ENCODE measurements at regions not wholly inside any gene's neighbourhood (a gene's known extent, or its start where the extent isn't known, plus 50 kb on each side); places are given as distances from the start of the nearest gene placed in this dataset.

- H2AK5ac ChIP-seq (ENCODE audit: insufficient read length, low read length) = no peak overlapping the region
- no peak overlapping the region for H3K14ac ChIP-seq (ENCODE audit: insufficient read depth, low read length)
- no peak overlapping the region for H2AFZ ChIP-seq (ENCODE audit: low read length)
- no peaks in the 10 kb centered on the region for H3K9me3 ChIP-seq (ENCODE audit: control insufficient read depth, low read depth, low read length)
- H4K91ac ChIP-seq (ENCODE audit: insufficient read length, low read depth, low read length) = no peak overlapping the region
- Mint-ChIP-seq H3K27ac (peak overlapping the region in 2 of 3 experiments; percentile 92 to 95; a peak in 6 of 7 replicates), H3K27me3 (ENCODE audit: low read depth) (peaks cover 42% of the 10 kb centered on the region), H3K36me3 (ENCODE audit: insufficient read depth in 1 of 3, low read depth in 3 of 3) (peaks cover 9 to 29% (median 19%) of the 10 kb centered on the region in 3 experiments; a peak in 6 of 7 replicates), H3K9me3 (peaks cover 21 to 32% of the 10 kb centered on the region in 2 experiments), H3K4me1 (peaks cover 0 to 7% of the 10 kb centered on the region in 2 experiments; a peak in 2 of 4 replicates), H3K4me3 (peak overlapping the region; percentile 71 to 74)
- no peaks in the 10 kb centered on the region for H3K79me1 ChIP-seq (ENCODE audit: insufficient read depth, low read depth, low read length, poor library complexity, severe bottlenecking)
- no peak overlapping the region for H2BK120ac ChIP-seq (ENCODE audit: low read depth, low read length, poor library complexity, severe bottlenecking)
- H3K4me1 ChIP-seq (ENCODE audit: insufficient read depth, low read length) = peaks cover 3% of the 10 kb centered on the region; the same call in 1 of the 2 replicates
- H4K8ac ChIP-seq (replicated peaks; ENCODE audit: insufficient read length, low read depth, low read length) = no peak overlapping the region
- WGBS (ENCODE audit: extremely low coverage, insufficient read length, low lambda C conversion rate) = no CpG with 5 or more reads among the region's 6 CpGs
- H2BK20ac ChIP-seq (ENCODE audit: low read depth, low read length, poor library complexity, severe bottlenecking) = no peak overlapping the region
- no peaks in the 10 kb centered on the region for H3K27me3 ChIP-seq (ENCODE audit: insufficient read depth, low read length)
- no peak overlapping the region for H3K9ac ChIP-seq (ENCODE audit: extremely low read depth, insufficient read length, low read length)
- no peak overlapping the region for H3K4ac ChIP-seq (ENCODE audit: low read depth, low read length)
- no peak overlapping the region for H3K27ac ChIP-seq (ENCODE audit: insufficient read length, low read depth, low read length)
- H3K4me2 ChIP-seq (ENCODE audit: insufficient read depth, insufficient read length, low read length) = peak overlapping the region; percentile 47
- no peak overlapping the region for H3K23ac ChIP-seq (ENCODE audit: insufficient read length, low read depth, low read length)
- no peaks in the 10 kb centered on the region for H3K79me2 ChIP-seq (ENCODE audit: insufficient read depth, low read length)
- DNase-seq = no peak
- H2BK15ac ChIP-seq (ENCODE audit: low read depth, low read length) = no peak overlapping the region
- H2BK5ac ChIP-seq (ENCODE audit: insufficient read length, low read length) = no peak overlapping the region
- H3T11ph ChIP-seq (ENCODE audit: low read length) = no peak overlapping the region
- no peaks in the 10 kb centered on the region for H4K20me1 ChIP-seq (ENCODE audit: control insufficient read depth, insufficient read depth, insufficient read length)
- peak overlapping the region; percentile 67 for H4K5ac ChIP-seq (ENCODE audit: insufficient read length, low read depth, low read length)
- no peak overlapping the region for H3K56ac ChIP-seq (ENCODE audit: insufficient read length, low read depth, low read length)
- peak overlapping the region; percentile 56 for H3K18ac ChIP-seq (ENCODE audit: insufficient read length, low read depth, low read length)
- no peak for TF ChIP-seq CTCF (conservative IDR thresholded peaks at IDR 0.05)
- peaks cover 3% of the 10 kb centered on the region for H3K23me2 ChIP-seq (ENCODE audit: insufficient read length, low read depth, low read length, poor library complexity, severe bottlenecking)
- H2BK12ac ChIP-seq (ENCODE audit: insufficient read length, low read depth, low read length) = no peak overlapping the region
Observed at GRCh38 chr12:3398196-3398789, 92.7 kb upstream of the PRMT8 start.
